Effector memory CD8-positive, alpha-beta T cell (primary cell): ENCODE measurements at regions not wholly inside any gene's neighbourhood (a gene's known extent, or its start where the extent isn't known, plus 50 kb on each side); places are given as distances from the start of the nearest gene placed in this dataset.
"Not testable (repeated sequence)": the region's sequence is repeated elsewhere in the genome, so short reads cannot be mapped to it uniquely, and the experiment has no call there.

Experiments
- ATAC-seq: fragments of 150-1000 bp; cut with Tn5 transposase; replicated peaks from 2 replicates; pipeline ENCODE4 v1.10.0; 2021; ENCODE audit warnings: mild to moderate bottlenecking, moderate library complexity
- DNase-seq, 3 experiments: peaks; one replicate each; pipeline ENCODE4 v3.0.0; 2021
- H3K27ac Mint-ChIP-seq, 2 donors: one replicate each; pipeline ENCODE4 v1.8.0; 2022; ENCODE audit warnings: mild to moderate bottlenecking in 2 of 2, mixed read lengths in 2 of 2, moderate library complexity in 2 of 2
- H3K27me3 Mint-ChIP-seq, 2 donors: one replicate each; pipeline ENCODE4 v1.8.0; 2022; ENCODE audit warnings: mixed read lengths in 2 of 2
- H3K36me3 Mint-ChIP-seq: one replicate; pipeline ENCODE4 v1.8.0; 2022; ENCODE audit warnings: mild to moderate bottlenecking, moderate library complexity, mixed read lengths; ENCODE audit not compliant: insufficient read depth
- H3K4me1 Mint-ChIP-seq, 2 donors: one replicate each; pipeline ENCODE4 v1.8.0; 2022; ENCODE audit warnings: low read depth in 2 of 2, mixed read lengths in 2 of 2
- H3K4me3 Mint-ChIP-seq, 2 donors: one replicate each; pipeline ENCODE4 v1.8.0; 2022; ENCODE audit warnings: mild to moderate bottlenecking in 2 of 2, mixed read lengths in 2 of 2, moderate library complexity in 2 of 2
- H3K9me3 Mint-ChIP-seq, 2 donors: one replicate each; pipeline ENCODE4 v1.8.0; 2022; ENCODE audit warnings: mixed read lengths in 2 of 2

DNA sequence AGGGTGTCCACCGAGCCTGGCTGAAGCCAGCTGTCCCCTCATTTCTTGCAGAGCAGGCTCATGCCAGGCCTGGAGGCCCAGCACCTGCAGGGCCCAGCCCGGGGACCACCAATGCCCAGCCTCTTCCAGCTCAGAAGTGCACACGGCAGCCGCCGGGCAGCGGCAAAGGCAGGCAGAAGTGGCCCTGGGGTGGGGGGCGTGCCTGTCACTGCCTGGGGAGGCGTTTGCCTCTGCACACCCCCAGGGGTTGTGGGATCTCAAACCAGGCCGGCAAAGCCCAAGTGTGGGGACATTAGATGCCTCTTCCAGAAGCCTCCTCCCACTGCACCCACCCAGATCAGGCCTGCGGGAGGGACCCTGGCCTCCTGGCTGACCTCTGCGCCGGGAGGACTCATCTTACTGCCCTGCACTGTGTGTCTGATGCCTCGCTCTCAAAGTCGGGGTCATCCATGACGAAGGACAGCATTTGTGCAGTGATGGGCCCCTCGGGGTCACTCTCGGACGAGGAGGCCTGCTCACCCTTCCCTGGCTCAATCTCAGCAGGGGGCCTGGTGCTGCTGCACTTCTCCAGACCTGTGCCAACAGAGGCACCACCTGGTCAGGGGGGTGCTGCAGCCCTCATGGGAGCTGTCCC is 255.8 kb downstream of the ANKRD30B start:
- H3K27me3 Mint-ChIP-seq, ATAC-seq, H3K4me1 Mint-ChIP-seq, DNase-seq, H3K4me3 Mint-ChIP-seq, H3K36me3 Mint-ChIP-seq, H3K27ac Mint-ChIP-seq, H3K9me3 Mint-ChIP-seq: not testable (repeated sequence)

DNA sequence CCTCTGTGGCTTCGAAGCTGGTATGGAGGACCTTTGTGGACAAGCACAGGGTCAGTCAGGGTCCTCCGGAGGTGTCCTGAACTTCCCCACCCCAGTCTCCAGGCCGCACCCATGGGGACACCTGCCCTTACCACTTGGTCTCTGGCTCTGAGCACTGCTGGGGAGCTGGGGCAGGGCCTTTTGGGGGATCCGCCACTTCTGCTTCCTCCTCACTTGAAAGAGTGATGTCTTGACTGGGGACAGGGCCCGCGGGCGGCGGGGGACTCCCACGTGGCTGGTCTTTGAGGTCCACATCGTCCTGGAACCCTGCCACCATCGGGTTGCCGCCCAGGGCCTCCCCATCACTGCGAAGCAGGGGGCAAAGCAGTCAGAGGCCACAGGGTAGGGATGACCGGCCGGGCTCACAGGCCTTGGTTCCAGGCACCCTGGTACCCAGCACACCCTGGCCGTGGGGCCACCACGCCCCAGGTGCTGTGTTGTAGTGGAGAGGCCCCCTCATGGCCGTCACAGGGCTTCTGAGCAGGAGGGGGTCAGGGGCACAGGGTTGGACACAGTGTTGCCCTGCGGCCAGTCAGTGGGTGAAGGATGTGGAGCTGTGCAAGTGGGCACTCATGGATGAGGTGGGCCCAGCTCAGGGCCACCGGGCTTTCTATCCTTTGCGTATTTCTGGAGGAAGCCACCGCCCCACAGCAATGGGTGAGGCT is 256.4 kb downstream of the ANKRD30B start:
- not testable (repeated sequence) for H3K4me1 Mint-ChIP-seq, ATAC-seq, H3K9me3 Mint-ChIP-seq, H3K27me3 Mint-ChIP-seq, H3K27ac Mint-ChIP-seq, H3K4me3 Mint-ChIP-seq, H3K36me3 Mint-ChIP-seq, DNase-seq

DNA sequence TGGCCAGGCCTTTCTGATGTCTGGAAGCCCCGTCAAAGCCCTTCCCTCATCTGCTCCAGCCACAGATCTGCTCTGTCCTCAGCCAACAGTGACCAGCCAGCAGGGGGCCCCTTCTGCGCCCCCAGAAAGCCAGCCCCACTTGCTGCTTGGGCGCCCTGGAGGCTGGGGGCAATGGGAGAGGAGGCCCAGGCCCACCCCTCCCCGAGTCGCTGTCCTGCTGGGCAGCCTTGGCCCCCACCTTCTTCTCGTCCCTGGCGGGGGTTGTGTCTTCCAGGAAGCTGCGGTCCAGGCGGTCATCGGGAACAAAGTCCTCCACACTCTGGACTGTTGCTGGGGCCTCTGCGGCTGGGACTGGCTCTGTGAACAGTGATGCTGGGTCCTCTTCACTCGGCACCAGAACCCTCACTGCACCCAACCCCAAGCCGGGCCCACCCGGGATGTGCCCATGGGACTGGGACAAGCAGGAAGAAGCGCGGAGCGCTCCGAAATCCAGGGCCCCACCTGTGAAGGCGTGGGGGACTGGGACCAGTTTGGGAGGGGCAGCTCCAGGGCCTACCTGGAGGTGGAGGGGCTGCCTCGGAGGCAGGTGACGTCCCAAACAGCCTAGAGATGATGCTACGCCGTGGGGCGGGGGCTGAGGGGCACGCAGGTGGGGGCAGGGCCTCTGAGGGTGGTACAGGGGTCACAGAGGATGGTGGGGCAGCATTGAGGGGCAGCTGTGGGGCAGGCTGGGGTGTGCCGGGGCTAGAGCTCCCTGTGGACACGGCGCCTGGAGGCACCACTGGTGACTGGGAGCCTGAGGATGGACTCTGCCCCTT is 257.6 kb downstream of the ANKRD30B start:
- no peak overlapping the region for H3K4me3 Mint-ChIP-seq
- DNase-seq (no peak), ATAC-seq (no peak)
- peaks cover 5 to 6% of the 10 kb centered on the region in 2 donors for H3K27me3 Mint-ChIP-seq
- H3K9me3 Mint-ChIP-seq = no peaks in the 10 kb centered on the region
- H3K4me1 Mint-ChIP-seq = no peaks in the 10 kb centered on the region
- no peak overlapping the region for H3K27ac Mint-ChIP-seq
- H3K36me3 Mint-ChIP-seq = no peaks in the 10 kb centered on the region

DNA sequence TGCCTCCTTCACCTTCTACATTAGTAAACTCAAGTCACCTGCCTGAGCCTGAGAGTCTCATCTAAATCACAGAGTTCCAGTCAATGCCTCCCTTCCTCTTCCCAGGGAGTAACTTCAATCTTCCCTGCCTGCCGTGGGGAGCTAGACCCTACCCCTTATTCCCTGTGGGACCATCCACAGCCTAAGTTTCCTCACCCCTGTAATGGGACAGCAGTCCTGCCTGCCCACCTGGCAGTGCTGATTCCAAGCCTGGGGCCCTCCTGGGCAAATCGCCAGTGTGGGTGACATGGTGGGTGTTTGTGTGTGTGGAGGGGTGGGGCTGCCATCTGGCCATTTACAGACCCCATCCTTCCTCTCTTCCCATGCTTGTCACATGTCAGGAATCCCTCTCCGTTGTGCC is 258.6 kb downstream of the ANKRD30B start:
- H3K27ac Mint-ChIP-seq, H3K4me3 Mint-ChIP-seq, DNase-seq, H3K27me3 Mint-ChIP-seq, H3K36me3 Mint-ChIP-seq, H3K9me3 Mint-ChIP-seq, ATAC-seq, H3K4me1 Mint-ChIP-seq: not testable (repeated sequence)

DNA sequence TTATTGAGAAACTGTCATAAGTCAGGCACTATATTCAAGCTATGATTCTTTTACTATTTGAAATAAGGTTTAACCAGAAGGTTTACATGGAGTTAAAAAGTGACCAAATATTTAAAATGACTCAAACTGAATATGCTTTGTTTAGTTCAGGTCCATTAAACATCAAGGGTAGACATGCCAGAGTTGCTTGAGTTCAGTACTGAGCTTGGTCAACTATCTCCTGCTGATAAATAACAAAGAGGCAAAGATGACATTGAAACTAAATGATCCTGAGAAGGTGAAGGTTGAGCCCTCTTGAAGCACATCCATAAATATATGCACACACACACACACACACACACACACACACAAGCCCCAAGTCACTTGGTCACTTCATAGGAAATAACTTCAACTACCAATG is 278.1 kb downstream of the ANKRD30B start:
- H3K4me3 Mint-ChIP-seq, H3K27ac Mint-ChIP-seq, H3K4me1 Mint-ChIP-seq, H3K27me3 Mint-ChIP-seq, H3K36me3 Mint-ChIP-seq, ATAC-seq, H3K9me3 Mint-ChIP-seq, DNase-seq: not testable (repeated sequence)

DNA sequence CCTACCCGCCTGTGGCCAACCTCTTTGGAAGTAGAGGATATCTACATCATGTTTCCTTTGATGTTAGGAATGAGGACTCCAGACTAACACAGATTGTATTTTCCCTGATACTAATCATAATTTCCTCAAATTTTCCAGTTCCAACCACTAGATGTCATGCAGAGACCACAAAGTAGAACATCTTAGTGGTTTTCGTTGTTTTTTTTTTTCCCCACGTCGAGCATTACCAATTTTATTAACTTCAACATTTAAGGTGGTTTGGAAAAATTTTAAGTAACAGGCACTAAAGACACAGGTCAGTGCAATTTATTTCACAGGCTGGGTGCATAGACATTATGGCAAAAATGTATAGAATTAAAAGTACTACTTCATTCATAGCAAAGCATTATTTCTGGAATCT is 280.1 kb downstream of the ANKRD30B start:
- not testable (repeated sequence) for H3K36me3 Mint-ChIP-seq, H3K4me1 Mint-ChIP-seq, H3K9me3 Mint-ChIP-seq, H3K27ac Mint-ChIP-seq, H3K4me3 Mint-ChIP-seq, ATAC-seq, H3K27me3 Mint-ChIP-seq, DNase-seq

DNA sequence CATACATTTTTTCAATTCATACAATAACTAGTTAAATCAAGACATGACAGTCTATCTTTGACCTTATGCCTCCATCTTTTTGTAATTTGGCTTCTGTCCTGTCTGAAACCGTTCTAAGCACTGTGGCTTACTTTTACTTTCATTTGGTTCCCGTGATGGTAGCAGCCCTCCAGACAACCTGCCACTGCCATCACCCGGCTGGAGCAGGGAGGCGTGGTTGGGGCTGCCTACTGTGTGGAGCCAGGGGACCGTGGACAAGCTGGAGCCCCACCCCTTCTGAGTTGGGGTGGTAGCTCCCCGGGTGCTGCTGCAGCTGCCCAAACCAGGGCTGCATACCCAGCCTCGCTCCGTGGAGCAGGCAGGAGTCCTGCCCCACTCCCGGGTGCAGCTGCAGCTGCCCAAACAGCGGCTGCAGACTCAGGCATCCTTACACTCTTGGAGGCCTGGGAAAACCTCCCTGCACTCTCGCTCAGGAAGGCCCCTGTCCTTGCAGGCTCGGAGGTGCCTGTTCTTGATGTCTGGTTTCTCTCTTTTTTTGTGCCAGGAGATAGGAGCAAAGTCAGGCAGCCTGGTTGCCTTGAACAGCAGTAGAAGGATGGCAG is 312.4 kb downstream of the ANKRD30B start:
- H3K36me3 Mint-ChIP-seq, H3K4me1 Mint-ChIP-seq: not testable (repeated sequence)

DNA sequence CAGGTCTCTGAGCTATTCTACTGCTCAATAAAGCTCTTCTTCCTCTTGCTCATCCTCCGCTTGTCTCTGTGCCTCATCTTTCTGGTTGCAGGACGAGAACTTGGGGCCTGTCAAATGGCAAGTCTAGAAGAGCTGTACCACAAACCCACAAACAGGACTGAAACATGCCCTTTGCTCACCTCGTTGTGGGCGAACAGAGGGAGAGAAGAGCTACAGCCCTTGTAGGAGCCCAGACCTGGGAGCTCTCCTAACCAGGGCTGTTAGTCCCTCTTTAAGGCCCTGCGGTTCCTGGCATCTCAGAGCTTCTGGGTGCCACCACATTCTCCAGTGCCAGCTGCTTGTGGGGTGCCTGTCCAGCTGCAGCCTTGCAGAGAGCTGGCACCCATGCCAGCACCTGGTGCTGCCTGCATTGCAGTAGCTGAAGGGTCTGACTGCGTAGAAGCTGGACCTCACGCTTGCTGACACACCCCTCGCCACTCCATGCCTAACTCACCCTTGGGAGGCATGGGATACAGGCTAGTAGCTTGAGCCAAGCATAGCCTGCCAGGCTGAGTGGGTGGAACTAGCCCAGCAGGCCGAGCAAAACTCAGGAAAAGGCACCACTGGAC is 313.4 kb downstream of the ANKRD30B start:
- H3K27ac Mint-ChIP-seq, H3K4me3 Mint-ChIP-seq, ATAC-seq, H3K36me3 Mint-ChIP-seq, DNase-seq, H3K27me3 Mint-ChIP-seq, H3K9me3 Mint-ChIP-seq, H3K4me1 Mint-ChIP-seq: not testable (repeated sequence)

More for the DNA sequence above, 312.4 kb downstream of the ANKRD30B start:
- H3K4me3 Mint-ChIP-seq = peak overlapping the region in 1 of 2 donors; percentile 16
- H3K27me3 Mint-ChIP-seq, H3K27ac Mint-ChIP-seq, ATAC-seq, H3K9me3 Mint-ChIP-seq, DNase-seq: not testable (repeated sequence)

DNA sequence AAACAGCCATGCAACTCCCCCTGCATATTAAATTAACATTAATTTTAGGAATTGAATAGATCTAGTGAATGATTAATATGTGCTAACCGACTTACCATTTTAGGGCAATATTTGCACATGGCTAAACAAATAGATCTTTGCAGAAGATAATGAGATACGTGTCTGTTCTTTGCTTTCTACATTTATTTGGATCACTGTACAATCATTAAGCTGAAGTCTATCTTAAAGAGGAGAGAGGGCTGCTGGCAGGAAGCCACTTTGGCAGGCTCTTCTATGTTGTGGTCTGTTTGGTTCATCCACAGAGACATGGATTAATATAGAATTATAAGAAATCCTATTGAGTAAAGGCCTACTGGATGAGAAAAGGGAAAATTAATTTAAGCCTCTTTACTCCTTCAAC is 318.5 kb downstream of the ANKRD30B start:
- H3K4me3 Mint-ChIP-seq, H3K27ac Mint-ChIP-seq, H3K4me1 Mint-ChIP-seq, ATAC-seq, DNase-seq, H3K36me3 Mint-ChIP-seq, H3K9me3 Mint-ChIP-seq, H3K27me3 Mint-ChIP-seq: not testable (repeated sequence)

DNA sequence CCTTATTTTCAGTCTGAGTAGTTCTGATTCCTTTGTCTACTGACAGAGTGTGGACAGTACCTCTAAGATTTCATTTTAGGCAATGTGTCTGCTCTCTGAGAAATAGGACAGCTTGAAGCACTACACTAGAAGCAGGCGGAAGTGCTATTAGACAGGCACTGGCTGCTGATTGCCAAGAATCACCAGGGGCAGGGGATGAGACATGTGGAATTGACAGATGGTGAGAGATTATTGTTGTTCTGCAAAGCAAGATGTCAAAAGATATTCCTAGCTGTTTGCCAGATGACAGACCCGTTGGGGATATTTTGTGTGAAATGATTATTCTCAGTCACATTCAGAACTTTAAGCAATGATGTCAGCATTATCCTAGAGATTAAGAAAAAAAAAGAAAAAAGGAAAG is 323.3 kb downstream of the ANKRD30B start:
- DNase-seq, H3K27me3 Mint-ChIP-seq, H3K27ac Mint-ChIP-seq, ATAC-seq, H3K36me3 Mint-ChIP-seq, H3K9me3 Mint-ChIP-seq, H3K4me3 Mint-ChIP-seq, H3K4me1 Mint-ChIP-seq: not testable (repeated sequence)
